ENCODE measurements at regions not wholly inside any gene's neighbourhood (a gene's known extent, or its start where the extent isn't known, plus 50 kb on each side); places are given as distances from the start of the nearest gene placed in this dataset.

DNA sequence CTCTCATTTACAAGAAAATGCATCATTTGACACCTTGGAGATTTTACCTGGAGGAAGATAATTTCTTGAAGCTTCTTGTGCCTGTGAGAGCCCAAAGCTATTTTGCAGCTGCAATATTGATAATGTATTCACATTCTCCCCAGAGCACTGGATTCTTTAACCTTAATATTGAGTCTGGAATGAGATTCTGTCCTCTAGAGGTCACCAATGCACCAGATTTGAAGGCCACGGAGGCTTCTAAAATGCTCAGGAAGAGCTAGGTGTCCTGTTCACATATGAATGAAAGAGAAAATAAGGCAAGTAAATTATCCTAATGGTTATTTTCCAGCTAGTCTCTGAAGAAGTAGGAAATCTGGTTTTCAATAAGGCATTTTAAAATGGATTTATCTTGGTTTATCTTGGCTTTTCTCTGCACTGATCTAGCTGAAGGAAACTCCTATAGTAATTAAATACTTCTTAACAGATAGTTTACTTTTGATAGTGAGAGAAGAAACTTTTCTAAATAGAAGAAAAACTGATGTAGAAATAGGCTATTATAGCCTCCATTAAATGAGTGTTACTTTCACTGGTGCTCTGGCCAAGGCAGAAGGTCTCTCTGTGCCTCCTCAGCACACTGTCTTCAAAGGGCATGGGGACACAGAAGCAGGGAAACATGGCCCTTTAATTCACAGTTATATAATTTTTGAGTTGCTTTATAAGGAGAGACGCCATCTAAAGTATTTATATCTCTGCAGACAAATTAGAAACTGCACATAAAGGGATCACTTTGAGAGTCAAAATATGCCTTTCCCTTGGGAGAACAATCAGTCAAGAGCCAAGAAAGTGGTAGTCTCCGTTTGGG lies 297.0 kb upstream of the ACTBL2 start:
- peak in 2 of 3 donors; percentile 35 to 69 for DNase-seq (ENCODE audit: low read depth in 2 of 3, low spot score in 2 of 3)

DNA sequence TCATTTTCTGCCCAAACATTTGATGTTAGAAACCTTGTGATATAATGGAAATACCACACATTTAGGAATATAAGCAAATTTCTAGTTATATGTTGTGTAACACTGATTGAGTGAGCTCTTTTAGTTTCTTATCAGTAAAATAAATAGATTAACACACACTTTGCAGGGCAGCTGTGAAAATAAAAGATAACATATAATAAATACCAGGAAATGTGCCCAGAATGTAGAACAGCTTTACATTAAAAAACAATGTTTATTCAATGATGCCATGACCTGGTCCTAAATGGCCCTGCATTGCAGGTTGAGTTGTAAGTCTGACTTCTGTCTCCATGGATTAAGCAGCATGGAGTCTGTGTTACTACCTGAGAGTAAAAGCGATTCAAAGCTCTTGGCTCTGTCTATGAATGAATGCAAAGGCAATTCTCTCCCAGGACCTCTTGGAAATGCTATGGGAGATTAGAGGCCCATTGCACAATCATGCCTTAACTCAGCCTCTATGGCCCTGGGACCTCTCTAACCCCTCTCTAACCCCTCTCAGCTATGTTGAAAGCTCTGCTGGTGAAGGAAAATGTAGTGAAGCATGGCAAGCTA lies 296.0 kb upstream of the ACTBL2 start:
- DNase-seq (ENCODE audit: low read depth in 2 of 3, low spot score in 2 of 3), result no peak

DNA sequence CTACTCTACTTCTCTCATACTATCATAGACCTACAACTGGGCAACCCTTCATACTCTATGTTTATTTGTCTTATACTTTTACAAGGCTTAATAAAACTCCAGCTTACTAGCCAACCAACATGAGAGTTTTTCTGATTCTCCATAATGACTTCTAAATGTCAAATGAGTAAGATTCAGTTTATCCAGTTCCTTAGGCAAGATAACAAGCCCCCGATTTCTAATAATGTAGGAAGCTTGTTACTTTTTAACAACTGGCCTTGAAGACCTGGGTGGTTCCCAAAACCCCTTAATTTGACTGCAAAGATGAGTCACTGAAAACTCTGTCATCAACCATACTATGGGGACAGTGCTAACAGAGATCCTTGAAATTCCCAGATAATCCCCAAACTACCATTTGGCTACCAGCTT lies 294.6 kb upstream of the ACTBL2 start:
- no peak for DNase-seq (ENCODE audit: low read depth in 2 of 3, low spot score in 2 of 3)

DNA sequence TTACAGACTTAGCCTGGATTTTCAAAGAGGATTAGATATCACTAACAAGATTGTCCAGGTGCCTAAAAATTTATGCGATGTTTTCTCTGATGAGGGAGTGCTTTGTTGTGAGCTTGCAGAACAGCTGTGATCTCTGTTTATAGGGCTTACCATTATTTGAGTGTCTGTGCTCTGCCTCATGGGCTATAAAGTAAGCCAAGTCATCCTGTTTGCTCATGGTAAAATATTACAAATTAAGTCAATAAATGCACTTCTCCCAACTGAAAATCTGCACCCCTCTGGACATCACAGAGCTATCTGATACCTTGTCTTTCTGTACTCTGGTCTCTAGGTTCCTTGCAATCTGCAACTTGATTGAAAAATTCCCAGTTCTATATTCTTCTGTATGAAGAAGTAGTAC lies 293.4 kb upstream of the ACTBL2 start:
- DNase-seq (ENCODE audit: low read depth in 2 of 3, low spot score in 2 of 3), result no peak

DNA sequence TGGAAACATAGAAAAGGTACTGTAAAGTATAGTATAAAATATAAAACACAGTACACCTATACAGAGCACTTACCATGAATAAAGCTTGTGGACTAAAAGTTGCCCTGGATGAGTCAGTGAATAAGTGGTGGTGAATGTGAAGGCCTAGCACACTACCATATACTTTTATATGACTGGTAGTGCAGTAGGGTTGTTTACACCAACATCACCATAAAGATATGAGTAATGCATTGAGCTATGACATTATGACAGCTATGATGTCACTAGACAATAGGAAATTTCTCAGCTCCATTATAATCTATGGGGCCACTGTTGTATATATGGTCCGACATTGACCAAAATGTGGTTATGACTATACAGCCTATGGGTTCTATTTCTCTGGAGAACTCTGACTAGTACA lies 291.8 kb upstream of the ACTBL2 start:
- no peak for DNase-seq (ENCODE audit: low read depth in 2 of 3, low spot score in 2 of 3)

DNA sequence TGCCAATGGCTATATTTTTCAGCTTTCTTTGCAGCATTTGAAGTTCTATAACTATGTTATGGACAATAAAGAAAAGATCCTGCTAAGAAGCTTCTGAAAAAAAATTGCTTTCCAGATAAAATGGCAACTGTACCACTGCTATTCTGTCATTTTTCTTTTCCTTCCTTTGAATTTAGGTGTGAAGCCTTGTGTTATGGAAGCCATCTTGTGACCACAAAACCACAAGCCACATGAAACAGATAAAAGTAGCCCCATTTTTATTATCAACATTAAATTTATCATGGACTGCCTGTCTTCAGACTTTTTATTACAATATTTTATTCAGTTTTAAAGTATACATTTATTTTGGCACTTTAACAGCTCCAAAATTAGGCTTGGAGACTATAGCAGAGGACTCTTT lies 289.9 kb upstream of the ACTBL2 start:
- DNase-seq (ENCODE audit: low read depth in 2 of 3, low spot score in 2 of 3), result peak in 2 of 3 donors; percentile 17 to 48

DNA sequence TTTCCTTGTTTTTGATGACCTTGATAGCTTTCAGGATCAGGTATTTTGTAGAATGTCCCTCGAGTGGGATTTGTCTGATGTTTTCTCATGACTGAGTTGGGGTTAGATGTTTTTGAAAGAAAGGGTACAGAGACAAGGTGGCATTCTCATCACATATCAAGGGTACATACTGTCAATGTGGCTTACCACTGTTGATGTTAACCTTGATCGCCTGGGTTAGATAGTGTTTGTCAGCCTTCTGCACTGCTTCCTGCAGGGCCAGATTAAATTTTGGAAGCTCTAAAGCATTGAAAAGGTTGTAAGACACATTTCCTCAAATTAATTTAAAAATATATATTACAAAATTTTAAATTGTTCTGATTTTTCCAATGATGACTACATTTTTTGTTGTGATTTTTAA lies 287.4 kb upstream of the ACTBL2 start:
- DNase-seq (ENCODE audit: low read depth in 2 of 3, low spot score in 2 of 3), result peak in 2 of 3 donors; percentile 4 to 50

DNA sequence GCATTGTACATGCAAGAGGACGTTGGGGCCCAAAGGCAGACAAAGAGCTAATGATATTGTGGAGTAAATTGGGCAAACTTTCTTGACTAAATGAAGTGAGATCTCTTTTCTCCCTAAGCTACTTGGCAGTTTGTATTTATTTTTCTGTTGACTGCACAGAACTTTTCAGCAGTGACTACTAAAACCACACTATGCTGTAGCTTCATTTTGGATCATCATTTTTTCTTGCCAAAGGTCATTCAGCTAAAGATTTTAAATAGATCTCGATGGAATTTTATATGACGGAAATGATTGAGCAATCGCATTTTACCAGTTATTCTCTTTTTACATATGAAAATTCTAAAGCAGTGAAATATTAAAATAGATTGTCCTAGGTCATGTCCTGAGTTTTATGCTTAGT lies 286.1 kb upstream of the ACTBL2 start:
- no peak for DNase-seq (ENCODE audit: low read depth in 2 of 3, low spot score in 2 of 3)

DNA sequence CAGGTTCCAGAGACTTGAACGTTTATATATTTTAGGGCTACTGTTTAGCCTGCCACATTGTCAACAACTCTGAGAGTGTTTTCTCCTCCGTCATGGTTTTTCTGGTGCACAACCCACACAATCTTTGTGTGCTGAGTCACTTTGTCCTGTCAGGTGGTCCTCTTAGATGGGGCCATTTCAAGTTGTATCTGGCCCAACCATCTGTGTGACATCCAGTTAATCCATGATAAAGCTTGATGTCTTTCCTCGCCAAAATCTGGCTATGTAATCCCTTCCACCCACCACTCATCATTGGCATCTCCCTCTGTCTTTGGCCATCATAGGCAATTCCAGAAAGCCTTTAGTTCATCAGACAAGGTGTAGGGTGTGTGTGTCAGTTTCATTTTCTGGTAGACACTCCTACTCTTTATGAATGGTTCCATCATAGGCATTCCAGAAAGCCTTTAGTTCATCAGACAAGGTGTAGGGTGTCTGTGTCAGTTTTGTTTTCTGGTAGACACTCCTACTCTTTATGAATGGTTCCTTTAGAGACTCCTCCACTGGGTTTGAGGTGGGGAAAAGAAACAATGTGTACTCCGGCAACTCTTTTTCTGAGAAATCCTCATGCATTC lies 282.0 kb upstream of the ACTBL2 start:
- no peak for DNase-seq (ENCODE audit: low read depth in 2 of 3, low spot score in 2 of 3)

DNA sequence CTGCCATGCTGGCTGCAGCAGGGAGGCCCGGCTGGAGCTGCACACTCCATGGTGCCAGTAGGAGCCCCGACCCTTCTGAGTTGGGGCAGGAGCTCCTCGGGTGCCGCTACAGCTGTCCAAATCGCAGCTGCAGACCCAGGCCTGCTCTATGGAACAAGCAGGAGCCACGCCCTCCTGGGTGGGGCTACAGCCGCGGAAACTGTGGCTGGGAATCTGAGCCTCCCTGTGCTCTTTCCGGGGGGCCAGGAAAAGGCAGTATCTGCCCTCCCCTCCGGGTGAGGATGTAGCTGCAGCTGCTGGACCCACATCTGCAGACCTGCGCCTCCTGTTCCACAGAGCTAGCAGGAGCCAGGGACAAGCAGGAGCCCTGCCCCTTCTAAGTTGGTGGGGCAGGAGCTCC lies 278.9 kb upstream of the ACTBL2 start:
- DNase-seq (ENCODE audit: low read depth in 2 of 3, low spot score in 2 of 3), result no peak

DNA sequence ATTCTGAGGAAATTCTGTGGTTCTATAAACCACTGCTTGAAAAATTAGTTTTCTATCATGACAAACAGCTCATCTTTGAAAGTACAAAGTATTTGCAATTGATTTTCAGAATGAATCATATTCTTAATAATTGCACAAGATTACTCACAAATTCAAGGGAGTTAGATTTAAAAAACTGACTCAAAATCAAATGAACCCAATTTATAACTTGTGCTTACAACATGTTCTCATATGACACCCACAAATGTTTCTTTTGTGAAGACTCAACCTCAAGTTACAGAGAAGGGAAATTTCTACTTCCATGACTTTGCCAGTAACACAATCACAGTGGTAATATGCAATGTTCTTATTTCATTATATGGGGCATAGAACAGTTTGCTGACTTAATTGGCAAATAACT lies 272.0 kb upstream of the ACTBL2 start:
- no peak for DNase-seq (ENCODE audit: low read depth in 2 of 3, low spot score in 2 of 3)

DNA sequence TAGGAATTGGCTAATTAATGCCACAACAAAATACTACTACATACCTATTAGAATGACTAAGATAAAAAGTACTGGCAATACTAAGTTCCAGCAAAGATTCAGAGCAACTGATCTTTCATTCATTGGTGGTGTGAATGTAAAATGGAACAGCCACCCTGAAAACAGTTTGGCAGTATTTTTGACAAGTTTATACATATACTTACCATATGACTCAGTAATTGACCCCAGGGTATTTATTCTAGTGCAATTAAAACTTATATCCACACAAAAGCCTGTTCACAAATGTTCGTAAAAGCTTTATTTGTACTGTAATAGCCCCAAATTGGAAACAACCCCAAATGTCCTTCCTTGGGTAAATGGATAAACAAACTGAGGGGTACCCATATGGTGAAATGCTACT lies 270.8 kb upstream of the ACTBL2 start:
- DNase-seq (ENCODE audit: low read depth in 2 of 3, low spot score in 2 of 3), result no peak

DNA sequence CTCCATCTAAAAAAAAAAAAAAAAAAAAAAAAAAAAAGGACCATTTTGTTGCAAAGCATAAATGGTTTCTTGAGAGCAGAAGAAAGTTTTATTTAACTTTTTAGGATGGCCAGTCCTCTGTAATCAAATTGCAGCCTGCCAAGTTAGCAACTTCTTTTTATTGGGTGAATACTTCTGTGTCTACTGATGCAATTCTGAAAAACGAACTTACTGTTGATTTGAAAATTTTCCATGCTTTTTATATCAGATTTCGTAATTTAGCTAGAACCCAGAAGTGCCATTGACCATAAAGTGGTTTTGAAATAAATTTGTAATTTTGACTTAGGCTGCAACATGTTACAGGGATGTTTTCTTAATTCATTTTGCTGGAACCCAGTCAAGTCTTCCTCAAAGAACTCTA lies 269.1 kb upstream of the ACTBL2 start:
- no peak for DNase-seq (ENCODE audit: low read depth in 2 of 3, low spot score in 2 of 3)

DNA sequence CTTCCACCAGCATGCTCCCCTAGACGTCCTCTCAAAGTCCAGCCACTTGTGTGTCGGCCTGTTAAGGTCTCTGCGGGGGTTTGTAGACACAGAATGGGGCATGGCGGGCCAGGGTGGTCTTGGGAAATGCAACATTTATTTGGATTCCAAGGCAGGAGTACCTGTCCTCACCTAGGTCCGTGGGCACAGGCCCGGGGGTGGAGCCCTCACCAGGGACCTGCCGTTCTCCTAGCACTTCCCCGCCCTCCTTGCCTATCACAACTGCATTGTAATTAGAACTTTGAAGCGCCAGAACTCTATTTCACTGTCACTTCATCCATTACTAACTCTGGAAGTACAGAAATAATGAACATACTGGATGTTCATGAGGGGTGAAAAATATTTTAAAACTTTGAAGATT lies 268.3 kb upstream of the ACTBL2 start:
- no peak for DNase-seq (ENCODE audit: low read depth in 2 of 3, low spot score in 2 of 3)

DNA sequence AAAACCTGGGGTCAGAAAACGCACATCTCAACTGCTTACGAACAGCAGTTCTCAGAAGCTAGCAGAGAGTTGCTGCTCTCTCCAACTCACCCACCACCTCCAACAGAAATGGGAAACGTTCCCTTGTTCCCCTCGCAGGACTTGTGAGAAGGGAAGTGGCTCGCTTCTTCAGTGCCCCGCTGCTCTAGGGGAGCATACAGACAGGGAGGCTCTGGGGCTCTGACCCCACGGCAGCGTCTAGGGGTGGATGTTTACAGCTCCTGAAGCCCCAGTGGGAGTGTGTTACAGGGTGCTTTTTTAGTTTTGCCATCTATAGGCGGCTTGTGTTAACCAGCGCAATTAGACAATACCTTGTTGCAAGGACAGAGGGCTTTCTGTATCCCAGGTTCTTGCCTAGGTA lies 267.7 kb upstream of the ACTBL2 start:
- no peak for DNase-seq (ENCODE audit: low read depth in 2 of 3, low spot score in 2 of 3)

DNA sequence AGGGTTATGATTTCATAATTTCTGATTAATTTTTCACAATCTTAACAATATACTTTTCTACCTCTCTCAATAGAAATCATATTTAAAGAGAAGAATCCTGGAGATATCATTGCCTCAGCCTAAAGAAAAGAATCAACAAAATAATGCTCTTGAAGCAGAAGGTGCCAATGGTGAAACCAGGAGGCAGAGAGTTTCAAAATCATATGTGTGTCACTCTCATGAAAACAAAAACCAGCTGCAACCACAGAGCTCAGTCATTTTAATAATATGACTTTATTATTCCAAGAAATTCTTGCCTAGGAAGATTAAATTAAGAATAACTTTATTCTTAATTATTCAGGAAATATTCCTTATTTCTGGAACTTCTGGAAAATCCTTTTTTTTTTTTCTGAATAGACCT lies 266.8 kb upstream of the ACTBL2 start:
- no peak for DNase-seq (ENCODE audit: low read depth in 2 of 3, low spot score in 2 of 3)

DNA sequence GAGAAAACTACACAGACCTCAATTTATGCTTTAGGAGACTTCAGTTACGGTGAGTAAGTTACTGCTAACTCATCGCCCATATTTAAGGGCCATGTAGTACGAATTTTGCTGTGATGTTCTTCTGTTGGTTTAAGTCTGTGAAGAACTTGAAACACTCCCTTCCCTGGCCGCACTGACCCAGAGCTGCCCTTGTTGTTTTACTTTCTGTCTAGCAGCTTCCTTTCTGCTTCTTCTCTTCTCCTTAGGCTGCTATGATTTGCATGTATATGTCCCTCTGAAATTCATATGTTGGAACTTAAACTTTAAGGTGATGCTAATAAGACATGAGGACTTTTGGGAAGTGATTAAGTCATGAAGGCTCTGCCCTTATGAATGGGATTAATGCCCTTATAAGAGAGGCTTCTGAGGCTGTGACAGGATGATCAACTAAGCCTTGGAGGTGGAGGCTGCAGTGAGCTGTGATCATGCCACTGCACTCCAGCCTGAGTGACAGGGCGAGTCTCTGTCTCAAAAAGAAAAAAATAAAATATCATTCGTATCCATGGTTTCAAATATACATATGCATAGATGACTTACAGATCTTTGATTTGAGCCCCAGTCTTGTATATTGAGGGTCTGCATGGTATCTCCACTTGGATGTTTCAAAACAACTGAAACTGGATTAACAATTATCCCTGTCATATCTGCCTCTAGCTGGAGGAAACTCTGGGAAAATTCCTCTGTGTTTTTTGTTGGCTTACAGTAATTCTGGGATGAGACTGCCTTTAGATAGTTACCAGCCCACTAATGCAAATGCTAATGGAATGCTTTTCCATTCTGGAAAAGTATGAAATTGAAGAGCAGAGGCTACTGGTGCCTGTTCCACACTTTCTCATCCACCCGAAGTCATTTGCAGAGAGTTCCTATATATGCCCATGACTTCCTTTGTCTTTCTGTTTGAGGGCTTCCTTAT lies 263.4 kb upstream of the ACTBL2 start:
- no peak for DNase-seq (ENCODE audit: low read depth in 2 of 3, low spot score in 2 of 3)

DNA sequence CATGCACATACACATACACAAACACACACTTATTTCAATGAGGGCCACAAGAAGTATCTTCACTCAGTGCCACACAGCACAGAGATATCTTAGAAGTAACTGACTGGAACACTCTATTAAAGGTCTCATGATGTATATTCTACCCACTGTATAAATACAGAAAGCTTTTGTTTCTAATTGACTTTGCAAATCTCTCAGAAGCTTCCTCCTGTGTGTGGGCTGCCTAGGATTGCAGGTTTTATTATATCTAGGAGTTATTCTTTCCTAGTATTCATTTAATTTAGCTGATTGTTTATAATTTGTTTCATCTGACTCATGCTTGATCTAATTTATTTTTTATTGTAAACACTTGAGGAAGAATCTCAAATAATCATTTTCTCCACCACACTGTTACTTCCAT lies 262.4 kb upstream of the ACTBL2 start:
- DNase-seq (ENCODE audit: low read depth in 2 of 3, low spot score in 2 of 3), result no peak

DNA sequence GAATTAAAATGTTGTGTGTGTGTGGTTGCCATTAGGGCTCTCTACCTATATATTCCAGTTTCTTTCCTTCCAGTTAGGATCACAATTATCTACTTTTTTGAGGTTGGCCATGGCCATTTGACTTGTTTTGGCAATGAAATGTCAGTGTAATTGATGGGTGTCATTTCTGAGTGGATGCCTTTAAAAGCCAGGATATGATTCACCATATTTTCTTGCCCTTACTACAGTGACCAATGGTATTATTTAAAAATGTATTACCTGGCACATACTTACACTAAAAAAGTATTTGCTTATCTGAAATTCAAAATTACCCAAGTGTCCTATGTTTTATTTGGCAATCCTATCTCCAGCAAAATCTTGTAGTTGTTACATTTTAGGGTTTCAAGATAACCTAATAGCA lies 258.7 kb upstream of the ACTBL2 start:
- no peak for DNase-seq (ENCODE audit: low read depth in 2 of 3, low spot score in 2 of 3)

DNA sequence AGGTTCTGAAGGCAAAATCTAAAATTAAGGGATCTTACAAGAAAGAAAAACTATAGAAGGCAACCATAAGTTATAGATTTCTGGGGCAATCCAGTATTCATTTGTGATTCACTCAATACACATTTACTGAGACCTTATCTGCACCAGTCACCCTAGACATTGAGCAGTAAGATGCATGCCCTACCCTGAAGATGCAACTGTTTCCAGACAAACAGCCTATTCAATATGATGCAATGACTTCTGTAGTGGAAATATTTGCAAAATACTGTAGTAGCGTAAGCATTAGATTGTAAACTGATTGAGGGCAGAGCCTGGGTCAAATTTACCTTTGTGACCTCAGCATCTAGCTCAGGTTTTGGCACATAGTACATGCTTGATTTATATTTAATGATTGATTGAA lies 256.2 kb upstream of the ACTBL2 start:
- no peak for DNase-seq (ENCODE audit: low read depth in 2 of 3, low spot score in 2 of 3)

DNA sequence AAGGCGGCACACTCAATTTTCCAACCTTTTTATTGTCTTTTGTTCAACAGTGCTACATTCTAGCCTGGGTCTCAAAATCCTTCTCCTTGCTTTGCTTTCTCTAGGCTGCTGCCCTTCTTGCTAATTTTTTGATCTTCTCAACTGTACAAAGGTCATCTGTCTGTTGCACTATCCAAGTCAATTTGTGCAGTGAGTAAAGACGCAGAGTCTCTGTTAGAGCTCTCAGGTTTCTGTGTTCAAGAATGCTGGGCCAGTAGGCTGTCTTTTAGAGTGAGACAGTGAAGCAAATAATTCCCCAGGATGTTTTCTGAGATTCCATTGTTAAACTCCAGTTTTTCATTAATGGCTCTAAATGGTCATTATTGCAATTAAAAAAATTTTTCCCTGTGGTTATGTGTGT lies 255.7 kb upstream of the ACTBL2 start:
- DNase-seq (ENCODE audit: low read depth in 2 of 3, low spot score in 2 of 3), result no peak
